Activated B cell treated with CpG ODN at 0.5 μM for 24 hours (primary cell): ENCODE measurements at regions not wholly inside any gene's neighbourhood (a gene's known extent, or its start where the extent isn't known, plus 50 kb on each side); places are given as distances from the start of the nearest gene placed in this dataset.

ENCODE experiments used
- ATAC-seq: fragments of 200-7000 bp; cut with Tn5 transposase; one replicate; pipeline ENCODE4 v1.10.0; 2021; ENCODE audit warnings: low read depth, mild to moderate bottlenecking, moderate library complexity
- CTCF ChIA-PET: fragments of 350-600 bp; sonication (Branson Sonifier 250); formaldehyde crosslinking; loops from one replicate; lab custom pipeline; 2021; ENCODE audit warnings: antibody characterized with exemption; lab: Charles Lee
- POLR2A ChIA-PET: fragments of 350-600 bp; sonication (Branson Sonifier 250); formaldehyde crosslinking; loops from one replicate; lab custom pipeline; 2021; ENCODE audit warnings: antibody characterized with exemption; lab: Charles Lee
- DNase-seq: peaks from one replicate; pipeline ENCODE4 v3.0.0; 2022
- H3K27ac Mint-ChIP-seq: one replicate; pipeline ENCODE4 v1.8.0; 2020; ENCODE audit warnings: mixed read lengths
- H3K27me3 Mint-ChIP-seq: one replicate; pipeline ENCODE4 v1.8.0; 2021; ENCODE audit warnings: mixed read lengths
- H3K36me3 Mint-ChIP-seq: one replicate; pipeline ENCODE4 v1.8.0; 2021; ENCODE audit warnings: low read depth, mixed read lengths
- H3K4me1 Mint-ChIP-seq: one replicate; pipeline ENCODE4 v1.8.0; 2021; ENCODE audit warnings: mixed read lengths
- H3K4me3 Mint-ChIP-seq: one replicate; pipeline ENCODE4 v1.8.0; 2020; ENCODE audit warnings: mild to moderate bottlenecking, mixed read lengths
- H3K9me3 Mint-ChIP-seq: one replicate; pipeline ENCODE4 v1.8.0; 2020; ENCODE audit warnings: mixed read lengths
- intact Hi-C: fragments of 100-400 bp; cut with micrococcal nuclease; formaldehyde crosslinking; loops from one replicate; pipeline ENCODE4 v1.15.1; 2024
- TF ChIP-seq, protein P1 (sequence below): fragments of 200-600 bp; IDR thresholded peaks from one replicate; pipeline ENCODE4 v1.8.0; 2022; ENCODE audit warnings: antibody characterized with exemption, mild to moderate bottlenecking

DNA sequence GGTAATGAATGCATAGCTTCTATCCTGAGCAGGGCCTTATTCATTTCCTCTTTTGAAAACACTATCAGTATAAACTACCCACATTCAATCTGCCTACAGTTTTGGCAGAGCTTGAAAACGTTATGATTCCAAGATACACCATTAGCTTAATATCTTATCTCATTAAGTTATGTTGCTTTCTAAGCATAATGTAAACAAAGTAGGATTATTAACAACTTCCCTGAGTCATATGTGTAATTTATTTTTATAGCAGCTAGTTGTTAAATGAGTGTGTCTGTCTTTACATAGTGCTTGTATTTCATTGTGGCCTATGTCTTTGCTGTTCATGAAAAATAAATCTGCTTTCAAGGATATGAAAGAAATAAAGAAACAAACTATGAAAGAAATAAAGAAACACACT, 106.2 kb upstream of the DLX6 start:
- TF ChIP-seq, protein P1, sequence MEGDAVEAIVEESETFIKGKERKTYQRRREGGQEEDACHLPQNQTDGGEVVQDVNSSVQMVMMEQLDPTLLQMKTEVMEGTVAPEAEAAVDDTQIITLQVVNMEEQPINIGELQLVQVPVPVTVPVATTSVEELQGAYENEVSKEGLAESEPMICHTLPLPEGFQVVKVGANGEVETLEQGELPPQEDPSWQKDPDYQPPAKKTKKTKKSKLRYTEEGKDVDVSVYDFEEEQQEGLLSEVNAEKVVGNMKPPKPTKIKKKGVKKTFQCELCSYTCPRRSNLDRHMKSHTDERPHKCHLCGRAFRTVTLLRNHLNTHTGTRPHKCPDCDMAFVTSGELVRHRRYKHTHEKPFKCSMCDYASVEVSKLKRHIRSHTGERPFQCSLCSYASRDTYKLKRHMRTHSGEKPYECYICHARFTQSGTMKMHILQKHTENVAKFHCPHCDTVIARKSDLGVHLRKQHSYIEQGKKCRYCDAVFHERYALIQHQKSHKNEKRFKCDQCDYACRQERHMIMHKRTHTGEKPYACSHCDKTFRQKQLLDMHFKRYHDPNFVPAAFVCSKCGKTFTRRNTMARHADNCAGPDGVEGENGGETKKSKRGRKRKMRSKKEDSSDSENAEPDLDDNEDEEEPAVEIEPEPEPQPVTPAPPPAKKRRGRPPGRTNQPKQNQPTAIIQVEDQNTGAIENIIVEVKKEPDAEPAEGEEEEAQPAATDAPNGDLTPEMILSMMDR, result no peak
- Mint-ChIP-seq H3K27me3 (peaks cover 3% of the 10 kb centered on the region), H3K4me1 (no peaks in the 10 kb centered on the region), H3K27ac (no peak overlapping the region), H3K36me3 (no peaks in the 10 kb centered on the region), H3K9me3 (no peaks in the 10 kb centered on the region), H3K4me3 (no peak overlapping the region)
- ATAC-seq (no peak), DNase-seq (no peak)
- intact Hi-C loops, result no loop called here
- ChIA-PET CTCF (no interaction called here), POLR2A (no interaction called here)

DNA sequence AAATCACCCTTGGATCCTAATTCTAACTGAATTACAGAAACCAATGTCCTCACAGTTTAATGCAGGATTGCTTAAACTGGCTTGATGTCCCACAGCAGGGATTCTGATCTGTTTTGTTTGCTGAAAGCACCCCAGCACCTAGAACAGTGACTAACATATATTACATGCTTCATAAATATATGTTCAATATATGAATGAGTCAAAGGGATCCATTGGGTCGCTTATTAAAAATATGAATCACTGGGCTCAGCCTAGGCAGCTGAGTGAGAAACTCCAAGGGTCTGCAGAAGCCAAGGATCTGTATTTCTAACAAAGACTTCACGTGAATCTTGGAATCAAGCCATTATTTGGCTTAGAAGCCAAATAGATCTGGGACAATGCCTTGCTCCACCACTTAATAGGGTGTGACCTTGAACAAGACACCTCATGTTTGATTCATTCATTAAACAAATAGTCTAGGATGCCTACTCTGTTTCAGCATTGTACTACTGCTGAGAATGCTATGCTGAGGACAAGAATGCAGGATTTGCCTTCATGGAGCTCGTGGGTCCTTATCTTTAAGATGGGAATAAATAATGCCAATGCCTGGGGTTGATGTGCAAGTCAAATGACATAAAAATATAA, 103.4 kb upstream of the DLX6 start:
- Mint-ChIP-seq H3K27ac (no peak overlapping the region), H3K4me3 (no peak overlapping the region), H3K4me1 (no peaks in the 10 kb centered on the region), H3K9me3 (no peaks in the 10 kb centered on the region), H3K36me3 (no peaks in the 10 kb centered on the region), H3K27me3 (peaks cover 3% of the 10 kb centered on the region)
- ChIA-PET CTCF (no interaction called here), POLR2A (no interaction called here)
- DNase-seq (no peak), ATAC-seq (no peak)
- TF ChIP-seq, protein P1, result no peak
- intact Hi-C loops, result no loop called here

DNA sequence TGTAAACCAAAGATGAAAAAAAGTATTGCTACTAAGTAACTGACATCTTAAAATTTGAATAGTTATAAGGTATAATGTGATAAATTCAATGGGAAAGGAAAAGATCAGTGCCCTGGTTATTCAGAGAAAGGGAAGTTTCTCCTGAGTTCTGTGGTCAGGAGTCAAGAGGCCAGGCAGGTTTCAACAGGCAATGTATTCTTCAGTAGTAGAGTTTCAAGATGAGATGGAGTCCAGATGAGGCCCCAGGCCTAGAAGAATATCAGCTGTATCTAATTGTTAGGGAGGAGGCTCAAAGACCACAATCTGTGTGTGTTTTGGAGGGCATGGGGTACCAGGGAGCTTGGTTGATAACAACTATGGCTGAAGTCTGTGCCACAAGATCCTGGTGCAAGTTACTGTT, 101.4 kb upstream of the DLX6 start:
- intact Hi-C loops, result no loop called here
- Mint-ChIP-seq H3K4me3 (no peak overlapping the region), H3K27ac (no peak overlapping the region), H3K27me3 (no peaks in the 10 kb centered on the region), H3K9me3 (no peaks in the 10 kb centered on the region), H3K4me1 (no peaks in the 10 kb centered on the region), H3K36me3 (no peaks in the 10 kb centered on the region)
- CTCF ChIA-PET, result no interaction called here
- ATAC-seq (no peak), DNase-seq (no peak)
- TF ChIP-seq, protein P1, result no peak
- POLR2A ChIA-PET, result no interaction called here

DNA sequence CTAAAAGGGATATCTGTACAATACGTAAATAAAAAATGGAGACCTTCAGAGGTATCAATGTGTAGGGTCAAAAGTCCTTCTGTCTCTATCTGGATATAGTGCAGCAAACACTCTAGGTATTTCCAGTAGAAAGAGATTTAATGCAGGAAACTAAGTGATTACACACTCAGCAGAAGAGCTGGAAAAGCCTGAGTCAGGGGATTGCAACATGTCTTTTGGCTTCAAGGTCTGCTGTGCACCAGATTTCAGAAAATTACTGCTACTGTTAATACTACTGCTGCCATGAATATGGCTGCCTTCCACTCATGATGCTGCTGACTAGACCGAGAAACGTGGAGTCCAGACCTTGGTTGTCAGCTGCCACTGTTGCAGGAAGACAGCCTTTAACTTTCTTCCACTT, 94.9 kb upstream of the DLX6 start:
- TF ChIP-seq, protein P1, result no peak
- no peak for DNase-seq
- no peaks in the 10 kb centered on the region for H3K4me1 Mint-ChIP-seq
- POLR2A ChIA-PET, result no interaction called here
- H3K9me3 Mint-ChIP-seq, result no peaks in the 10 kb centered on the region
- H3K4me3 Mint-ChIP-seq, result no peak overlapping the region
- no peak for ATAC-seq
- intact Hi-C loops, result no loop called here
- no peaks in the 10 kb centered on the region for H3K36me3 Mint-ChIP-seq
- no peak overlapping the region for H3K27ac Mint-ChIP-seq
- CTCF ChIA-PET, result no interaction called here
- H3K27me3 Mint-ChIP-seq, result no peaks in the 10 kb centered on the region

DNA sequence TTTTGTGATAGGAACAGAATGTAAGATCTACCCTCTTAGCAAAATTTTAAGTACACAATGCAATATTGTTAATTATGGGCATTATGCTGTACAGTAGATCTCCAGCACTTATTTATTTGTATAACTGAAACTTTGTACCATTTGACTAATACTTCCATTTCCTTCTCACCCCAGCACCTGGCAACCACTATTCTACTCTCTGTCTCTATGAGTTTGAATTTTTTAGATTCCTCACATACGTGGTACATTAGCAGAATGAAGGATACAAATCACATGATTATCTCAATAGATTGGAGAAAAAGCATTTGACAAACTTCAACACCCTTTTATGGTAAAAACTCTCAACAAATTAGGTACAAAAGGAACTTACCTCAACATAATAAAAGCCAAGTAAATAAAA, 90.3 kb upstream of the DLX6 start:
- H3K9me3 Mint-ChIP-seq, result no peaks in the 10 kb centered on the region
- no peaks in the 10 kb centered on the region for H3K27me3 Mint-ChIP-seq
- DNase-seq (no peak), ATAC-seq (no peak)
- ChIA-PET POLR2A (no interaction called here), CTCF (no interaction called here)
- H3K4me3 Mint-ChIP-seq, result no peak overlapping the region
- TF ChIP-seq, protein P1, result no peak
- intact Hi-C loops, result no loop called here
- no peaks in the 10 kb centered on the region for H3K4me1 Mint-ChIP-seq
- H3K27ac Mint-ChIP-seq, result no peak overlapping the region
- no peaks in the 10 kb centered on the region for H3K36me3 Mint-ChIP-seq
